Right atrium auricular region (tissue), 2 donors: ENCODE measurements at regions not wholly inside any gene's neighbourhood (a gene's known extent, or its start where the extent isn't known, plus 50 kb on each side); places are given as distances from the start of the nearest gene placed in this dataset.

Source experiments
- DNase-seq: peaks from one replicate; pipeline ENCODE4 v3.0.0-alpha.2; 2019; ENCODE audit warnings: low spot score
- H3K27ac ChIP-seq, 2 donors: fragments of 200-600 bp; sonication (generic); 1 replicate in 1 of 2; 2 replicates in 1 of 2; pipeline ENCODE4 v1.5.1; 2016 to 2019
- H3K27me3 ChIP-seq, 2 donors: fragments of 200-600 bp; sonication (generic); one replicate each; pipeline versions ENCODE4 v1.5.1 to v1.6.0; 2017 to 2019
- H3K36me3 ChIP-seq: fragments of 200-600 bp; sonication (generic); one replicate; pipeline ENCODE4 v1.5.1; 2016
- H3K4me1 ChIP-seq, 2 donors: fragments of 200-600 bp; sonication (generic); one replicate each; pipeline versions ENCODE4 v1.5.1 to v1.6.0; 2017 to 2019
- H3K4me3 ChIP-seq, 2 donors: fragments of 200-600 bp; sonication (generic); 1 replicate in 1 of 2; 2 replicates in 1 of 2; pipeline ENCODE4 v1.5.1; 2017 to 2019; ENCODE audit warnings: mild to moderate bottlenecking in 1 of 2, moderate library complexity in 1 of 2
- H3K9me3 ChIP-seq, 2 donors: fragments of 200-600 bp; sonication (generic); one replicate each; pipeline ENCODE4 v1.5.1; 2019
- TF ChIP-seq, protein P1 (sequence below), 2 donors: fragments of 200-600 bp; sonication (generic); IDR thresholded peaks; one replicate each; pipeline ENCODE4 v1.5.1; 2019; ENCODE audit warnings: antibody characterized with exemption in 2 of 2

DNA sequence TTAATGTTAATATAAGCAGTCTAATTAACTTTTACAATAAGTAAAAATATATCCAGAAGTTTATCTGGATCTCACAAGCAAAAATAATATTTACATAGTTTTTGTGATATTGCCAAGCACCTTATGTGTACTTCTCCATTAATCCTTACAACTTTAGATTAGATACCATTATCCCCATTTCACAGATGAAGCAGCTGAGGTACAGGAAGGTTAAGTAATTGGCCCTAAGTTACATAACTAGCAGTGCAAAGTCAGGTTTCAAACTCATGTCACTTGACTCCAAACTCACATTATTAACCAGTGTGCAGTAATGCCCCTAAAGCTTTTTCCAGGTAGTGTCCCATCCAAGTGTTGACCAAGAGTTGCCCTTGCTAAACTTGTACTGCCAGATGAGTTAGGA lies 248.6 kb upstream of the STXBP5 start:
- TF ChIP-seq, protein P1, sequence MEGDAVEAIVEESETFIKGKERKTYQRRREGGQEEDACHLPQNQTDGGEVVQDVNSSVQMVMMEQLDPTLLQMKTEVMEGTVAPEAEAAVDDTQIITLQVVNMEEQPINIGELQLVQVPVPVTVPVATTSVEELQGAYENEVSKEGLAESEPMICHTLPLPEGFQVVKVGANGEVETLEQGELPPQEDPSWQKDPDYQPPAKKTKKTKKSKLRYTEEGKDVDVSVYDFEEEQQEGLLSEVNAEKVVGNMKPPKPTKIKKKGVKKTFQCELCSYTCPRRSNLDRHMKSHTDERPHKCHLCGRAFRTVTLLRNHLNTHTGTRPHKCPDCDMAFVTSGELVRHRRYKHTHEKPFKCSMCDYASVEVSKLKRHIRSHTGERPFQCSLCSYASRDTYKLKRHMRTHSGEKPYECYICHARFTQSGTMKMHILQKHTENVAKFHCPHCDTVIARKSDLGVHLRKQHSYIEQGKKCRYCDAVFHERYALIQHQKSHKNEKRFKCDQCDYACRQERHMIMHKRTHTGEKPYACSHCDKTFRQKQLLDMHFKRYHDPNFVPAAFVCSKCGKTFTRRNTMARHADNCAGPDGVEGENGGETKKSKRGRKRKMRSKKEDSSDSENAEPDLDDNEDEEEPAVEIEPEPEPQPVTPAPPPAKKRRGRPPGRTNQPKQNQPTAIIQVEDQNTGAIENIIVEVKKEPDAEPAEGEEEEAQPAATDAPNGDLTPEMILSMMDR (IDR thresholded peaks at IDR 0.05), result no peak
- Histone ChIP-seq H3K36me3 (no peaks in the 10 kb centered on the region), H3K9me3 (no peaks in the 10 kb centered on the region), H3K4me3 (no peak overlapping the region), H3K4me1 (no peaks in the 10 kb centered on the region), H3K27ac (no peak overlapping the region), H3K27me3 (peaks cover 0 to 2% of the 10 kb centered on the region in 2 donors)
- DNase-seq, result no peak

DNA sequence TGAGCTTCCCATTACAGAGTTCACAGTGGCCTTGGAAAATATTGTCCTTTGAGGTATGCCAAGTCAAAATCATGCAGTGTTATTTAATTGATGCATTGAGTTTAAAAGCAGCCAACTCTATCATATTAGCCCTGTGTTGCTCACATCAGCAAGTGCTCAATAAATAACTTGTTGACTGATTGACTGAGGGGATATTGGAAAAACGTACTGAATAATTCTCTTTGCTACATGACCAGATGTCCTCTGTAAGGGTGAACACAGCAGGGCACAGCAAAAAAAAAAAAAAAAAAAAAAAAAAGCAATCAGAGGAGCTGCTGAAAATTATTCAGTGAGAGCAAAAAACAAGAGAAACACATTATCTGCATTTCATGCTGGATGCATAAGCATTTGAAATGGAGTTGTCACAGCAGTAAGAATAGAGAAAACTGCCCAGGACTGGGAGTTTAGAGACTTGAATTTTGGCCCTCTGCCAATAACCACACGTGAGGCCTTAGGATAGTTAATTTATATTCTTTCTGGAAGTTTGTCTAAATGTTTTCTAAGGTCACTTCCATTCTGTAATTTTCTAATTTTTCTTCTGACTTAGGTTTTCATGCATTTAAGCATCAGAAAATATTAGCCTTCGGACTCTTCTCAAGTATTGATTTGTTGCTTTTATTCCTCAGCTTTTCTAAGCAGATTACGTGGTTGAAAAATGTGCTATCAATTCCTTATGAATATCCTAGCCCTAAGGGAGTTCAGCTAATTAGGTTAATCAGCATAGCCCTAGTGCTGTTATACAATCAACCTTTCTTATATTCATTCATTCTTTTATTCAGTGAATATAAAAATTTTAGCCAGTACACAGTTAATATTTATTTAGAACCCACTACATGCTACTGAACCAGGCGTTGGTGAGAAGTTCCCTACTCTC lies 246.8 kb upstream of the STXBP5 start:
- Histone ChIP-seq H3K36me3 (no peaks in the 10 kb centered on the region), H3K4me1 (no peaks in the 10 kb centered on the region), H3K4me3 (no peak overlapping the region), H3K27ac (no peak overlapping the region), H3K27me3 (no peaks in the 10 kb centered on the region), H3K9me3 (no peaks in the 10 kb centered on the region)
- DNase-seq, result no peak
- TF ChIP-seq, protein P1 (IDR thresholded peaks at IDR 0.05), result no peak

- Histone ChIP-seq H3K4me3 (no peak overlapping the region), H3K36me3 (no peaks in the 10 kb centered on the region), H3K9me3 (peaks cover 7 to 20% of the 10 kb centered on the region in 2 donors), H3K27me3 (no peaks in the 10 kb centered on the region), H3K27ac (no peak overlapping the region), H3K4me1 (no peaks in the 10 kb centered on the region)
- no peak for DNase-seq
- TF ChIP-seq, protein P1 (IDR thresholded peaks at IDR 0.05), result no peak
Observed at GRCh38 chr6:146961831-146962230, 242.4 kb upstream of the STXBP5 start.

GRCh38 chr6:146962329-146962728 lies 241.9 kb upstream of the STXBP5 start:
- Histone ChIP-seq H3K9me3 (peaks cover 7 to 20% of the 10 kb centered on the region in 2 donors), H3K27me3 (no peaks in the 10 kb centered on the region), H3K4me3 (no peak overlapping the region), H3K4me1 (no peaks in the 10 kb centered on the region), H3K27ac (no peak overlapping the region), H3K36me3 (no peaks in the 10 kb centered on the region)
- no peak for DNase-seq
- TF ChIP-seq, protein P1 (IDR thresholded peaks at IDR 0.05), result no peak

- peaks cover 7 to 20% of the 10 kb centered on the region in 2 donors for H3K9me3 ChIP-seq
- H3K4me1 ChIP-seq, result no peaks in the 10 kb centered on the region
- DNase-seq, result no peak
- no peak overlapping the region for H3K4me3 ChIP-seq
- no peaks in the 10 kb centered on the region for H3K36me3 ChIP-seq
- H3K27me3 ChIP-seq, result no peaks in the 10 kb centered on the region
- TF ChIP-seq, protein P1 (IDR thresholded peaks at IDR 0.05), result no peak
- H3K27ac ChIP-seq, result no peak overlapping the region
Observed at GRCh38 chr6:146965110-146965689, 239.0 kb upstream of the STXBP5 start.
